ENCODE measurements at regions not wholly inside any gene's neighbourhood (a gene's known extent, or its start where the extent isn't known, plus 50 kb on each side); places are given as distances from the start of the nearest gene placed in this dataset.

GRCh38 chr14:38770251-38770650, 332.8 kb downstream of the SEC23A start:
- TF ChIP-seq EGR1 (IDR thresholded peaks at IDR 0.05; ENCODE audit: low read depth) (no peak), POLR2AphosphoS5 (IDR thresholded peaks at IDR 0.05; ENCODE audit: low read depth, low read length) (no peak)
- TF ChIP-seq, protein P1, sequence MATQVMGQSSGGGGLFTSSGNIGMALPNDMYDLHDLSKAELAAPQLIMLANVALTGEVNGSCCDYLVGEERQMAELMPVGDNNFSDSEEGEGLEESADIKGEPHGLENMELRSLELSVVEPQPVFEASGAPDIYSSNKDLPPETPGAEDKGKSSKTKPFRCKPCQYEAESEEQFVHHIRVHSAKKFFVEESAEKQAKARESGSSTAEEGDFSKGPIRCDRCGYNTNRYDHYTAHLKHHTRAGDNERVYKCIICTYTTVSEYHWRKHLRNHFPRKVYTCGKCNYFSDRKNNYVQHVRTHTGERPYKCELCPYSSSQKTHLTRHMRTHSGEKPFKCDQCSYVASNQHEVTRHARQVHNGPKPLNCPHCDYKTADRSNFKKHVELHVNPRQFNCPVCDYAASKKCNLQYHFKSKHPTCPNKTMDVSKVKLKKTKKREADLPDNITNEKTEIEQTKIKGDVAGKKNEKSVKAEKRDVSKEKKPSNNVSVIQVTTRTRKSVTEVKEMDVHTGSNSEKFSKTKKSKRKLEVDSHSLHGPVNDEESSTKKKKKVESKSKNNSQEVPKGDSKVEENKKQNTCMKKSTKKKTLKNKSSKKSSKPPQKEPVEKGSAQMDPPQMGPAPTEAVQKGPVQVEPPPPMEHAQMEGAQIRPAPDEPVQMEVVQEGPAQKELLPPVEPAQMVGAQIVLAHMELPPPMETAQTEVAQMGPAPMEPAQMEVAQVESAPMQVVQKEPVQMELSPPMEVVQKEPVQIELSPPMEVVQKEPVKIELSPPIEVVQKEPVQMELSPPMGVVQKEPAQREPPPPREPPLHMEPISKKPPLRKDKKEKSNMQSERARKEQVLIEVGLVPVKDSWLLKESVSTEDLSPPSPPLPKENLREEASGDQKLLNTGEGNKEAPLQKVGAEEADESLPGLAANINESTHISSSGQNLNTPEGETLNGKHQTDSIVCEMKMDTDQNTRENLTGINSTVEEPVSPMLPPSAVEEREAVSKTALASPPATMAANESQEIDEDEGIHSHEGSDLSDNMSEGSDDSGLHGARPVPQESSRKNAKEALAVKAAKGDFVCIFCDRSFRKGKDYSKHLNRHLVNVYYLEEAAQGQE (IDR thresholded peaks at IDR 0.05; ENCODE audit: low read depth): no peak
- ATAC-seq: no peak
- H3K27me3 ChIP-seq (ENCODE audit: insufficient read depth, low read length): no peaks in the 10 kb centered on the region
- H3K36me3 ChIP-seq (ENCODE audit: control insufficient read depth in 1 of 2, insufficient read depth in 2 of 2, low read length in 2 of 2): no peaks in the 10 kb centered on the region
- no peak overlapping the region for H2AFZ ChIP-seq (ENCODE audit: low read depth, low read length, poor library complexity, severe bottlenecking)
- H3K4me3 ChIP-seq (replicated peaks in 1 of 2; ENCODE audit: low read depth in 1 of 2, low read length in 2 of 2): no peak overlapping the region
- H3K4me2 ChIP-seq (ENCODE audit: low read length): no peak overlapping the region
- no peaks in the 10 kb centered on the region for H4K20me1 ChIP-seq (ENCODE audit: insufficient read depth)
- H3K9ac ChIP-seq (ENCODE audit: low read length): no peak overlapping the region
- POLR2A ChIA-PET: no interaction called here
- CTCF ChIA-PET: no interaction called here
- H3K79me2 ChIP-seq (ENCODE audit: insufficient read depth, low read length): no peaks in the 10 kb centered on the region
- H3K27ac ChIP-seq (ENCODE audit: low read depth, low read length): no peak overlapping the region
- RAD21 ChIA-PET (ENCODE audit: low non-redundant PET in 1 of 2, low total read pairs in 2 of 2, uncharacterized antibody in 2 of 2, unreplicated experiment in 2 of 2): no interaction called here
- no peaks in the 10 kb centered on the region for H3K9me3 ChIP-seq (ENCODE audit: control insufficient read depth in 1 of 2, insufficient read depth in 1 of 2, low read depth in 1 of 2, low read length in 2 of 2)
- BruUV-seq (replicated peaks): no TSS peak
- H3K4me1 ChIP-seq (ENCODE audit: control insufficient read depth in 1 of 2, insufficient read depth in 2 of 2, low read length in 2 of 2): no peaks in the 10 kb centered on the region
- H3K9me2 ChIP-seq (ENCODE audit: insufficient read depth): no peaks in the 10 kb centered on the region
- intact Hi-C loops (cut with micrococcal nuclease): no loop called here
- DNase-seq (ENCODE audit: low read depth, low spot score): no peak

GRCh38 chr14:38762845-38763244, 340.2 kb downstream of the SEC23A start:
- ATAC-seq (no peak), DNase-seq (ENCODE audit: low read depth, low spot score) (no peak)
- H3K9me2 ChIP-seq (ENCODE audit: insufficient read depth): no peaks in the 10 kb centered on the region
- intact Hi-C loops (cut with micrococcal nuclease): no loop called here
- ChIA-PET POLR2A (no interaction called here), RAD21 (ENCODE audit: low non-redundant PET in 1 of 2, low total read pairs in 2 of 2, uncharacterized antibody in 2 of 2, unreplicated experiment in 2 of 2) (no interaction called here), CTCF (no interaction called here)
- H3K9ac ChIP-seq (ENCODE audit: low read length): no peak overlapping the region
- H3K4me1 ChIP-seq (ENCODE audit: control insufficient read depth in 1 of 2, insufficient read depth in 2 of 2, low read length in 2 of 2): no peaks in the 10 kb centered on the region
- 0 out of 2 replicates have a peak, but pooled peaks cover 2% of the 10 kb centered on the region for H3K27me3 ChIP-seq (ENCODE audit: insufficient read depth, low read length)
- no peak overlapping the region for H2AFZ ChIP-seq (ENCODE audit: low read depth, low read length, poor library complexity, severe bottlenecking)
- no peak overlapping the region for H3K27ac ChIP-seq (ENCODE audit: low read depth, low read length)
- TF ChIP-seq JUND (IDR thresholded peaks at IDR 0.05) (no peak), EGR1 (IDR thresholded peaks at IDR 0.05; ENCODE audit: low read depth) (no peak), RAD21 (IDR thresholded peaks at IDR 0.05; ENCODE audit: low read depth) (no peak), POLR2A (IDR thresholded peaks at IDR 0.05; ENCODE audit: borderline replicate concordance, extremely low read depth, insufficient read depth, insufficient read length) (no peak), YY1 (IDR thresholded peaks at IDR 0.05; ENCODE audit: extremely low read depth, insufficient replicate concordance, low read depth, low read length) (no peak), CBX3 (IDR thresholded peaks at IDR 0.05; ENCODE audit: low read depth) (no peak), ATF3 (IDR thresholded peaks at IDR 0.05) (no peak)
- TF ChIP-seq, protein P1 (IDR thresholded peaks at IDR 0.05; ENCODE audit: low read depth): no peak
- TF ChIP-seq, protein P2, sequence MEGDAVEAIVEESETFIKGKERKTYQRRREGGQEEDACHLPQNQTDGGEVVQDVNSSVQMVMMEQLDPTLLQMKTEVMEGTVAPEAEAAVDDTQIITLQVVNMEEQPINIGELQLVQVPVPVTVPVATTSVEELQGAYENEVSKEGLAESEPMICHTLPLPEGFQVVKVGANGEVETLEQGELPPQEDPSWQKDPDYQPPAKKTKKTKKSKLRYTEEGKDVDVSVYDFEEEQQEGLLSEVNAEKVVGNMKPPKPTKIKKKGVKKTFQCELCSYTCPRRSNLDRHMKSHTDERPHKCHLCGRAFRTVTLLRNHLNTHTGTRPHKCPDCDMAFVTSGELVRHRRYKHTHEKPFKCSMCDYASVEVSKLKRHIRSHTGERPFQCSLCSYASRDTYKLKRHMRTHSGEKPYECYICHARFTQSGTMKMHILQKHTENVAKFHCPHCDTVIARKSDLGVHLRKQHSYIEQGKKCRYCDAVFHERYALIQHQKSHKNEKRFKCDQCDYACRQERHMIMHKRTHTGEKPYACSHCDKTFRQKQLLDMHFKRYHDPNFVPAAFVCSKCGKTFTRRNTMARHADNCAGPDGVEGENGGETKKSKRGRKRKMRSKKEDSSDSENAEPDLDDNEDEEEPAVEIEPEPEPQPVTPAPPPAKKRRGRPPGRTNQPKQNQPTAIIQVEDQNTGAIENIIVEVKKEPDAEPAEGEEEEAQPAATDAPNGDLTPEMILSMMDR (IDR thresholded peaks at IDR 0.05 in 2 of 3, conservative IDR thresholded peaks at IDR 0.05 in 1 of 3; ENCODE audit: borderline replicate concordance in 1 of 3, insufficient read depth in 1 of 3, low read depth in 2 of 3, low read length in 2 of 3): no peak
- no peaks in the 10 kb centered on the region for H4K20me1 ChIP-seq (ENCODE audit: insufficient read depth)
- no peaks in the 10 kb centered on the region for H3K79me2 ChIP-seq (ENCODE audit: insufficient read depth, low read length)
- H3K36me3 ChIP-seq (ENCODE audit: control insufficient read depth in 1 of 2, insufficient read depth in 2 of 2, low read length in 2 of 2): no peaks in the 10 kb centered on the region
- H3K4me3 ChIP-seq (replicated peaks in 1 of 2; ENCODE audit: low read depth in 1 of 2, low read length in 2 of 2): no peak overlapping the region
- no TSS peak for BruUV-seq (replicated peaks)
- no peaks in the 10 kb centered on the region for H3K9me3 ChIP-seq (ENCODE audit: control insufficient read depth in 1 of 2, insufficient read depth in 1 of 2, low read depth in 1 of 2, low read length in 2 of 2)
- no peak overlapping the region for H3K4me2 ChIP-seq (ENCODE audit: low read length)

All from HCT116 (cell line).